Right cardiac atrium (tissue), 5 donors: ENCODE measurements at regions not wholly inside any gene's neighbourhood (a gene's known extent, or its start where the extent isn't known, plus 50 kb on each side); places are given as distances from the start of the nearest gene placed in this dataset.
"Not testable (repeated sequence)": the region's sequence is repeated elsewhere in the genome, so short reads cannot be mapped to it uniquely, and the experiment has no call there.

Experiments used
- ATAC-seq, 2 donors: fragments of 200-7000 bp; cut with Tn5 transposase; one replicate each; pipeline versions ENCODE4 v1.8.0 to v1.9.1; 2020; ENCODE audit warnings: moderate library complexity in 2 of 2, mild to moderate bottlenecking in 1 of 2
- DNase-seq, 3 donors: peaks; one replicate each; pipeline ENCODE4 v3.0.0-alpha.2; 2020
- H3K27ac ChIP-seq: one replicate; pipeline ENCODE4 v1.5.1; 2013; ENCODE audit warnings: mild to moderate bottlenecking, low read length, control low read depth, moderate library complexity
- H3K27me3 ChIP-seq: one replicate; pipeline ENCODE4 v1.6.1; 2013; ENCODE audit not compliant: control insufficient read depth, insufficient read depth
- H3K4me1 ChIP-seq: one replicate; pipeline ENCODE4 v1.6.1; 2013; ENCODE audit warnings: low read length; ENCODE audit not compliant: control insufficient read depth, insufficient read depth
- H3K4me3 ChIP-seq: one replicate; pipeline ENCODE4 v1.5.1; 2013; ENCODE audit warnings: low read length, control low read depth
- H3K9me3 ChIP-seq: one replicate; pipeline ENCODE4 v1.6.1; 2013; ENCODE audit warnings: low read length; ENCODE audit not compliant: control insufficient read depth
- WGBS: extraction: QIAGEN DNeasy Blood & Tissue Kit; methylation state at CpG from one replicate; pipeline ENCODE4 v1.1.7; 2013; 5-methylcytosine and 5-hydroxymethylcytosine counted together
- intact Hi-C, 4 donors: fragments of 100-400 bp; cut with DNase I; formaldehyde crosslinking; loops; one replicate each; pipeline versions ENCODE4 v1.11.0 to v1.14.0; 2022 to 2023
- donor health status: healthy with polysubstance abuse.
- donor health status: DM: no; HTN: yes; CAD: no.
- donor health status: DM: no; HTN: no; CAD: no.
- donor health status: DM: no; HTN: yes; CAD: no; lungs with severe emphysema.
- donor health status: DM: yes; HTN: yes; CAD: no.

GRCh38 chr11:28808771-28809170, 700.6 kb downstream of the METTL15 start:
- DNase-seq: no peak
- ATAC-seq: no peak
- no peaks in the 10 kb centered on the region for H3K9me3 ChIP-seq
- H3K4me1 ChIP-seq: no peaks in the 10 kb centered on the region
- H3K27ac ChIP-seq: no peak overlapping the region
- H3K27me3 ChIP-seq: no peaks in the 10 kb centered on the region
- intact Hi-C loops: no loop called here
- H3K4me3 ChIP-seq: no peak overlapping the region

GRCh38 chr11:28799316-28799715, 691.1 kb downstream of the METTL15 start:
- WGBS: 70% methylated on average over 2 of the region's 2 CpGs
- DNase-seq: no peak
- ATAC-seq: no peak
- no peak overlapping the region for H3K27ac ChIP-seq
- H3K4me1 ChIP-seq: no peaks in the 10 kb centered on the region
- H3K4me3 ChIP-seq: no peak overlapping the region
- intact Hi-C loops: no loop called here
- H3K9me3 ChIP-seq: no peaks in the 10 kb centered on the region
- H3K27me3 ChIP-seq: no peaks in the 10 kb centered on the region

DNA sequence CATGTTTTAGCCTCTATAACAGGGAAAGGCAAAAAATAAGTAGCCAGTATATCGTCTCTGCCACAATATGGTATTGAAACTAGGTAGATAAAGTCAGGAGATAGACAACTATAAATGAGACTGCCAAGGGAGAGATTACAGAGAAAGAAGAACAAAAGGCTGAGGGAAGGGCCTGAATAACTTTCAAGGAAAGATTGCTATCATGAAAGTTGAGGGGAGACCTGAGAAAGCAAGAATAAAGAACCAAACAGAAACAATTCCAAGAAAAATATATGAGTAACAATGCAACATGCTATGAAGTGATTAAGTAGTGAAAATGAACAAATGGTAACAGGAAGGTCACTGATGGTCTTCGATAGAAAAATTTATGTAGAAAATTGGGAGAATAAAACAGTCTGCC, 690.1 kb downstream of the METTL15 start:
- ATAC-seq (no peak), DNase-seq (no peak)
- no peak overlapping the region for H3K27ac ChIP-seq
- WGBS: 70% methylated on average over 2 of the region's 2 CpGs
- no peaks in the 10 kb centered on the region for H3K27me3 ChIP-seq
- intact Hi-C loops: no loop called here
- H3K4me3 ChIP-seq: no peak overlapping the region
- no peaks in the 10 kb centered on the region for H3K4me1 ChIP-seq
- no peaks in the 10 kb centered on the region for H3K9me3 ChIP-seq

GRCh38 chr11:28797536-28797935, 689.3 kb downstream of the METTL15 start:
- H3K27me3 ChIP-seq: no peaks in the 10 kb centered on the region
- WGBS: 69% methylated on average over 3 of the region's 3 CpGs
- H3K4me3 ChIP-seq: no peak overlapping the region
- H3K9me3 ChIP-seq: no peaks in the 10 kb centered on the region
- H3K4me1 ChIP-seq: no peaks in the 10 kb centered on the region
- no peak overlapping the region for H3K27ac ChIP-seq
- DNase-seq (no peak), ATAC-seq (no peak)
- intact Hi-C loops: no loop called here

DNA sequence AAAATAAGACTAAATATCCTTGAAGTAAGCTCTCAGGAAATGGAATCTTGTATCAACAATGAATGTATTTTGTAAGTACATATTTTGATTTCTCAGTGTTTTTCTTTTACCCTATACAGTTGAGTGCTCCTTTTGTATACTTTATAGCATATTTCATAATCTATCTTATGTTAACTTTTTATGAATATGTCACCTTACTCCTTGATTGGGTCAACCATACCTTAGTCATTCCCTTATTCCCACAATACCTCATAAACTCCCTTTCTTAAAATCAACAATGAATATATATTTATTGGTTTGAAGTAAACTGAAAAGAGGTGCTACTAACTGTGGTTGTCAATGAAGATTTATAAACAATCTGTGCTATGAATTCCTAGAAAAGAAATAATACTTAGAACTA, 686.2 kb downstream of the METTL15 start:
- no peaks in the 10 kb centered on the region for H3K27me3 ChIP-seq
- DNase-seq (no peak), ATAC-seq (no peak)
- H3K9me3 ChIP-seq: no peaks in the 10 kb centered on the region
- no peaks in the 10 kb centered on the region for H3K4me1 ChIP-seq
- H3K4me3 ChIP-seq: no peak overlapping the region
- no peak overlapping the region for H3K27ac ChIP-seq
- intact Hi-C loops: no loop called here

- WGBS: 83% methylated on average over 8 of the region's 8 CpGs
- ATAC-seq (no peak), DNase-seq (peak in 1 of 3 donors; percentile 27)
- Histone ChIP-seq H3K27ac (no peak overlapping the region), H3K9me3 (no peaks in the 10 kb centered on the region), H3K4me1 (no peaks in the 10 kb centered on the region), H3K27me3 (no peaks in the 10 kb centered on the region), H3K4me3 (no peak overlapping the region)
- intact Hi-C loops: no loop called here
These were observed 685.1 kb downstream of the METTL15 start for GRCh38 chr11:28793282-28793738.

DNA sequence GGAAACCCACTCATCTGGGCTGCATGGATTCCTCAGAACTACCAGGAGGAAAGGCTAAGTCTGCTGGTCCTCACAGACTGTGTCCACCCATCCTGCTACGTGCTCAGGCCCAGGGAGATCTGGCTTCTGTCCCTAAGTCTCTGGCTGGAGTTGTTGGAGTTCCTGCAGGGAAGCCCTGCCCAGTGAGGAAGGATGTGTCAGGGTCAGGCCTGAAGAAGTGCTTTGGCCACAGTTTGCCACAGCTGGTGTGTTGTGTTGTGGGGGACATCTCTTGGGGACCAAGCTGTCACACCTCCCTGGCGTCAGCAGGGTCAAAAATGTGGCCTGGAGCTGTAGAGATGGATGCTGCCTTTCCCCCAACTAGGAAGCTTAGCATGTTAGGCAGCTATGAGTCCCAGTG, 684.7 kb downstream of the METTL15 start:
- ATAC-seq (no peak), DNase-seq (no peak)
- intact Hi-C loops: no loop called here
- no peak overlapping the region for H3K4me3 ChIP-seq
- 38% methylated on average over 2 of the region's 2 CpGs for WGBS
- no peaks in the 10 kb centered on the region for H3K4me1 ChIP-seq
- no peaks in the 10 kb centered on the region for H3K9me3 ChIP-seq
- no peak overlapping the region for H3K27ac ChIP-seq
- H3K27me3 ChIP-seq: no peaks in the 10 kb centered on the region

GRCh38 chr11:28787897-28788296, 679.7 kb downstream of the METTL15 start:
- H3K9me3 ChIP-seq, ATAC-seq, H3K27me3 ChIP-seq, intact Hi-C loops, DNase-seq, H3K4me1 ChIP-seq, H3K4me3 ChIP-seq, H3K27ac ChIP-seq: not testable (repeated sequence)
- WGBS: 55% methylated on average over 2 of the region's 2 CpGs

- no peaks in the 10 kb centered on the region for H3K27me3 ChIP-seq
- intact Hi-C loops: no loop called here
- DNase-seq: no peak
- no peak overlapping the region for H3K4me3 ChIP-seq
- no peak for ATAC-seq
- H3K4me1 ChIP-seq: no peaks in the 10 kb centered on the region
- 86% methylated on average over 6 of the region's 6 CpGs for WGBS
- H3K27ac ChIP-seq: no peak overlapping the region
- peaks cover 2% of the 10 kb centered on the region for H3K9me3 ChIP-seq
These were observed 668.9 kb downstream of the METTL15 start for GRCh38 chr11:28777126-28777525.

DNA sequence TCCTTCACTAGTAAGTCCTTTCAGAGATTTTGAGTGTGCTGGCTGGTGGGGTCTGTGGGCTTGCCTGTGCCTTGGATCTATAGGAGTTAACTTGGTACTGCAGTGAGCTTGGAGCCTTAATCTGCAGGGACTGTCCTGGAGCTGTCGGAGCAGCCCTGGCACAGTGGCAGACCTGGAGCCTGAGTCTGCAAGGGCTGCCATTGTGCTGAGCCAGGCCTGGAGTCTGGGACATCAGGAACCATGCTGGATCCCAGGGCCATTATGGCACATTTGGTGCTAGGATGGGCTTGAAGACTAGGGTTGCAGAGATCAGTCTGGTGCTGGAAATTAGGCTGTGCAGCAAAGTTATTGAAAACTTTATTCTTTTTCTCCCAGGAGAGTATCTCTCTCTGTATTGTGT, 665.4 kb downstream of the METTL15 start:
- ATAC-seq (no peak), DNase-seq (no peak)
- Histone ChIP-seq H3K4me1 (no peaks in the 10 kb centered on the region), H3K9me3 (peaks cover 2% of the 10 kb centered on the region), H3K27ac (no peak overlapping the region), H3K4me3 (no peak overlapping the region), H3K27me3 (no peaks in the 10 kb centered on the region)
- intact Hi-C loops: no loop called here
- 90% methylated on average over 1 of the region's 1 CpG for WGBS

DNA sequence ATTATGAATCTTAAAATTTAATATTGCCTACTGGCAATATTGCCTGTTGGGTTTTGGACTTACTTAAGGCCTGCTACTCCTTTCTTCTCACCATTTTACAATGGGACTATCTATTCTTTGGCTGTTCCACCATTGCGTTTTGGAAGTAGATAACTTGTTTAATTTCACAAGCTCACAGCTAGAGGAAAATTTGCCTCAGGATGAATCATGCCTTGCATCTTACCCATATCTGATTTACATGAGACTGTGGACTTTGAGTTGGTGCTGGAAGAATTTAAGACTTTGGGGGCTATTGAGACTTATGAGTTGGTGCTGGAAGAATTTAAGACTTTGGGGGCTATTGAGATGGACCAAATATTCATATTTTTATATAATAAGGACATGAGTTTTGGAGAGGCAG, 662.6 kb downstream of the METTL15 start:
- WGBS: 90% methylated on average over 1 of the region's 1 CpG
- DNase-seq (no peak), ATAC-seq (no peak)
- Histone ChIP-seq H3K4me3 (no peak overlapping the region), H3K9me3 (peaks cover 2% of the 10 kb centered on the region), H3K4me1 (no peaks in the 10 kb centered on the region), H3K27ac (no peak overlapping the region), H3K27me3 (no peaks in the 10 kb centered on the region)
- intact Hi-C loops: no loop called here

GRCh38 chr11:28767574-28767973, 659.4 kb downstream of the METTL15 start:
- DNase-seq: no peak
- 31% methylated on average over 1 of the region's 1 CpG for WGBS
- H3K4me3 ChIP-seq: no peak overlapping the region
- H3K27ac ChIP-seq: no peak overlapping the region
- no peaks in the 10 kb centered on the region for H3K4me1 ChIP-seq
- ATAC-seq: no peak
- no peaks in the 10 kb centered on the region for H3K27me3 ChIP-seq
- intact Hi-C loops: no loop called here
- H3K9me3 ChIP-seq: no peaks in the 10 kb centered on the region
